H1 (cell line): ENCODE measurements at regions not wholly inside any gene's neighbourhood (a gene's known extent, or its start where the extent isn't known, plus 50 kb on each side); places are given as distances from the start of the nearest gene placed in this dataset.

ENCODE experiments used
- CTCF ChIA-PET: fragments of 300-600 bp; sonication (Branson Sonifier 250); formaldehyde crosslinking; loops from one replicate; lab custom pipeline; 2021; ENCODE audit not compliant: partially characterized antibody; lab: Charles Lee
- POLR2A ChIA-PET: fragments of 300-600 bp; sonication (Branson Sonifier 250); formaldehyde crosslinking; loops from one replicate; lab custom pipeline; 2021; ENCODE audit warnings: inconsistent platforms; ENCODE audit not compliant: partially characterized antibody; lab: Charles Lee
- DNase-seq, 2 experiments: peaks; one replicate each; pipeline versions ENCODE4 v3.0.0 to v3.0.0-alpha.2; 2010 to 2022; ENCODE audit warnings: low spot score in 2 of 2, low read depth in 1 of 2, mixed read lengths in 1 of 2
- FAIRE-seq: peaks from 2 replicates; lab custom pipeline; 2011; peaks lifted over from hg19 to GRCh38; lab: Jason Lieb, UNC
- H2AFZ ChIP-seq: 2 replicates; pipeline ENCODE4 v1.8.1; 2012; ENCODE audit warnings: low read length, inconsistent platforms
- H2AK5ac ChIP-seq: 2 replicates; pipeline ENCODE4 v1.6.1; 2013; ENCODE audit warnings: low read depth, low read length
- H2BK120ac ChIP-seq: replicated peaks from 2 replicates; pipeline ENCODE3; 2013; ENCODE audit warnings: low read depth, low read length, inconsistent platforms
- H2BK12ac ChIP-seq: 2 replicates; pipeline ENCODE4 v1.6.1; 2013; ENCODE audit warnings: low read depth, low read length
- H2BK15ac ChIP-seq: 2 replicates; pipeline ENCODE4 v1.6.1; 2013; ENCODE audit warnings: low read length
- H2BK20ac ChIP-seq: 2 replicates; pipeline ENCODE4 v1.6.1; 2013; ENCODE audit warnings: low read length
- H2BK5ac ChIP-seq: 2 replicates; pipeline ENCODE4 v1.6.1; 2013; ENCODE audit warnings: low read depth, low read length
- H3K14ac ChIP-seq: 2 replicates; pipeline ENCODE4 v1.6.1; 2013; ENCODE audit warnings: inconsistent platforms; ENCODE audit not compliant: insufficient read length
- H3K18ac ChIP-seq: 2 replicates; pipeline ENCODE4 v1.6.1; 2013; ENCODE audit warnings: low read length; ENCODE audit errors: extremely low read depth
- H3K23ac ChIP-seq: 2 replicates; pipeline ENCODE4 v1.6.1; 2013; ENCODE audit warnings: inconsistent platforms; ENCODE audit not compliant: insufficient read length
- H3K23me2 ChIP-seq: 2 replicates; pipeline ENCODE4 v1.6.1; 2013; ENCODE audit warnings: low read depth, low read length
- H3K27ac ChIP-seq: 2 replicates; pipeline ENCODE4 v1.6.1; 2011; ENCODE audit warnings: low read depth, low read length, inconsistent platforms
- H3K27me3 ChIP-seq, 4 experiments: replicated peaks in 1 of 4; 1 replicate in 1 of 4; 2 replicates in 3 of 4; pipeline versions ENCODE4 v1.6.1 to v1.8.1; 2011 to 2013; ENCODE audit warnings: low read length in 3 of 4, mild to moderate bottlenecking in 3 of 4, inconsistent platforms in 2 of 4, mixed read lengths in 2 of 4, moderate library complexity in 1 of 4; ENCODE audit not compliant: control insufficient read depth in 3 of 4, insufficient read depth in 3 of 4; ENCODE audit errors: extremely low read depth in 1 of 4
- H3K36me3 ChIP-seq, 4 experiments: 2 replicates each; pipeline versions ENCODE4 v1.6.1 to v1.8.1; 2011 to 2013; ENCODE audit warnings: mild to moderate bottlenecking in 4 of 4, low read length in 3 of 4, moderate library complexity in 2 of 4, control low read depth in 1 of 4, inconsistent platforms in 1 of 4; ENCODE audit not compliant: insufficient read depth in 4 of 4, control insufficient read depth in 2 of 4
- H3K4ac ChIP-seq: replicated peaks from 2 replicates; pipeline ENCODE3; 2013; ENCODE audit warnings: low read length, low read depth, mixed read lengths, inconsistent platforms; ENCODE audit not compliant: insufficient read length
- H3K4me1 ChIP-seq, 4 experiments: replicated peaks in 1 of 4; 1 replicate in 1 of 4; 2 replicates in 3 of 4; pipeline versions ENCODE4 v1.6.1 to v1.8.1; 2011 to 2013; ENCODE audit warnings: low read length in 3 of 4, inconsistent platforms in 2 of 4, mixed read lengths in 1 of 4; ENCODE audit not compliant: insufficient read depth in 4 of 4, control insufficient read depth in 3 of 4
- H3K4me2 ChIP-seq, 2 experiments: 2 replicates each; pipeline versions ENCODE4 v1.6.1 to v1.8.1; 2011 to 2013; ENCODE audit warnings: low read depth in 2 of 2, low read length in 2 of 2, control low read depth in 1 of 2, inconsistent platforms in 1 of 2, mild to moderate bottlenecking in 1 of 2; ENCODE audit not compliant: insufficient read depth in 1 of 2
- H3K4me3 ChIP-seq, 4 experiments: fragments of 200-600, 300-600 bp in 1 of 4; sonication (generic), shearing (Covaris generic), sonication (Bioruptor Twin) in 1 of 4; 2 replicates each; pipeline versions ENCODE4 v1.5.1 to v1.8.1; 2011 to 2016; ENCODE audit warnings: low read length in 4 of 4, low read depth in 3 of 4, control low read depth in 2 of 4, inconsistent platforms in 2 of 4, mild to moderate bottlenecking in 2 of 4, mixed read lengths in 1 of 4, moderate library complexity in 1 of 4; ENCODE audit not compliant: insufficient read depth in 2 of 4; ENCODE audit errors: extremely low read depth in 1 of 4
- H3K56ac ChIP-seq: replicated peaks from 2 replicates; pipeline ENCODE3; 2013; ENCODE audit warnings: low read depth, mild to moderate bottlenecking, mixed read lengths, low read length, inconsistent platforms; ENCODE audit not compliant: insufficient read length
- H3K79me1 ChIP-seq: 2 replicates; pipeline ENCODE4 v1.6.1; 2013; ENCODE audit warnings: low read depth, low read length, control low read depth
- H3K79me2 ChIP-seq, 2 experiments: 2 replicates each; pipeline versions ENCODE4 v1.6.1 to v1.8.1; 2012 to 2013; ENCODE audit warnings: low read length in 2 of 2, mild to moderate bottlenecking in 2 of 2, inconsistent platforms in 1 of 2; ENCODE audit not compliant: insufficient read depth in 2 of 2, control insufficient read depth in 1 of 2
- H3K9ac ChIP-seq, 4 experiments: replicated peaks in 1 of 4; 1 replicate in 1 of 4; 2 replicates in 3 of 4; pipeline versions ENCODE4 v1.6.1 to v1.8.1; 2011 to 2013; ENCODE audit warnings: low read depth in 3 of 4, low read length in 3 of 4, control low read depth in 2 of 4, mild to moderate bottlenecking in 2 of 4, moderate library complexity in 2 of 4, inconsistent platforms in 1 of 4; ENCODE audit errors: extremely low read depth in 1 of 4
- H3K9me3 ChIP-seq, 2 experiments: 2 replicates each; pipeline versions ENCODE4 v1.6.1 to v1.8.1; 2012 to 2013; ENCODE audit warnings: mild to moderate bottlenecking in 2 of 2, moderate library complexity in 2 of 2, control low read depth in 1 of 2, inconsistent platforms in 1 of 2, low read depth in 1 of 2, low read length in 1 of 2, mixed read lengths in 1 of 2; ENCODE audit not compliant: insufficient read depth in 2 of 2
- H4K20me1 ChIP-seq, 2 experiments: replicated peaks in 1 of 2; 2 replicates each; pipeline versions ENCODE3 to v1.8.1; 2011 to 2013; ENCODE audit warnings: inconsistent platforms in 2 of 2, low read length in 2 of 2, mild to moderate bottlenecking in 1 of 2; ENCODE audit not compliant: insufficient read depth in 2 of 2, control insufficient read depth in 1 of 2
- H4K5ac ChIP-seq: 2 replicates; pipeline ENCODE4 v1.6.1; 2013; ENCODE audit warnings: low read length, low read depth, mixed read lengths, inconsistent platforms; ENCODE audit not compliant: insufficient read length
- H4K8ac ChIP-seq: 2 replicates; pipeline ENCODE4 v1.8.0; 2013; ENCODE audit warnings: mild to moderate bottlenecking, moderate library complexity, low read length, inconsistent platforms; ENCODE audit not compliant: insufficient read depth; ENCODE audit errors: extremely low read depth
- H4K91ac ChIP-seq: replicated peaks from 2 replicates; pipeline ENCODE3; 2013; ENCODE audit warnings: low read length, mixed read lengths, inconsistent platforms; ENCODE audit not compliant: insufficient read length
- CHD1 ChIP-seq: IDR thresholded peaks from 2 replicates; pipeline ENCODE4 v1.6.1; 2012; ENCODE audit warnings: low read depth, low read length, improper control_type of control experiment
- CTBP2 ChIP-seq: IDR thresholded peaks from 2 replicates; pipeline ENCODE4 v1.7.0; 2011; ENCODE audit warnings: borderline replicate concordance, mild to moderate bottlenecking, moderate library complexity, mixed read lengths, low read length; ENCODE audit not compliant: insufficient read depth, insufficient read length
- EZH2 ChIP-seq: fragments of 200-600 bp; sonication (generic); IDR thresholded peaks from 2 replicates; pipeline ENCODE4 v1.7.1; 2012; ENCODE audit warnings: low read depth, mild to moderate bottlenecking, moderate library complexity, low read length, inconsistent platforms; ENCODE audit not compliant: severe bottlenecking
- FOSL1 ChIP-seq: IDR thresholded peaks from 2 replicates; pipeline ENCODE4 v1.6.1; 2011; ENCODE audit warnings: mild to moderate bottlenecking, low read depth, low read length, moderate library complexity; ENCODE audit not compliant: insufficient read depth
- HDAC2 ChIP-seq, 2 experiments: fragments of 300-600 bp in 1 of 2; sonication (generic) in 1 of 2; IDR thresholded peaks; 2 replicates each; pipeline ENCODE4 v1.6.1; 2011 to 2012; ENCODE audit warnings: low read depth in 2 of 2, low read length in 2 of 2, mild to moderate bottlenecking in 2 of 2, moderate library complexity in 2 of 2, borderline replicate concordance in 1 of 2, inconsistent platforms in 1 of 2
- JUN ChIP-seq: IDR thresholded peaks from 2 replicates; pipeline ENCODE4 v1.6.1; 2011; ENCODE audit warnings: low read depth, mild to moderate bottlenecking, improper control_type of control experiment, low read length
- JUND ChIP-seq: IDR thresholded peaks from 2 replicates; pipeline ENCODE4 v1.6.1; 2011; ENCODE audit warnings: mild to moderate bottlenecking, improper control_type of control experiment, low read length
- KDM1A ChIP-seq: fragments of 200-600, 300-600 bp; sonication (generic); IDR thresholded peaks from 2 replicates; pipeline ENCODE4 v1.7.1; 2016; ENCODE audit warnings: mild to moderate bottlenecking, low read length, borderline replicate concordance
- KDM4A ChIP-seq: IDR thresholded peaks from one replicate; pipeline ENCODE4 v1.7.1; 2012; ENCODE audit warnings: low read depth, mild to moderate bottlenecking, moderate library complexity, low read length, inconsistent platforms; ENCODE audit not compliant: severe bottlenecking
- MAFK ChIP-seq: IDR thresholded peaks from 2 replicates; pipeline ENCODE4 v1.6.1; 2012; ENCODE audit warnings: low read depth, mild to moderate bottlenecking, improper control_type of control experiment, low read length
- NRF1 ChIP-seq: IDR thresholded peaks from 2 replicates; pipeline ENCODE4 v1.6.1; 2011; ENCODE audit warnings: mild to moderate bottlenecking, low read depth, low read length, improper control_type of control experiment
- RBBP5 ChIP-seq: IDR thresholded peaks from 2 replicates; pipeline ENCODE4 v1.7.1; 2012; ENCODE audit warnings: low read depth, mild to moderate bottlenecking, inconsistent platforms, low read length, moderate library complexity, borderline replicate concordance
- SAP30 ChIP-seq: fragments of 300-600 bp; sonication (generic); IDR thresholded peaks from 2 replicates; pipeline ENCODE4 v1.7.1; 2012; ENCODE audit warnings: low read length, moderate library complexity, mild to moderate bottlenecking, inconsistent platforms; ENCODE audit not compliant: insufficient read depth, insufficient replicate concordance
- SP2 ChIP-seq: IDR thresholded peaks from 2 replicates; pipeline ENCODE4 v1.6.1; 2012; ENCODE audit warnings: mild to moderate bottlenecking, low read length, inconsistent platforms
- TCF12 ChIP-seq: IDR thresholded peaks from 2 replicates; pipeline ENCODE4 v1.6.1; 2011; ENCODE audit warnings: low read depth, mild to moderate bottlenecking, low read length
- WGBS, 2 experiments: shearing (Covaris generic) in 1 of 2; methylation state at CpG; one replicate each; pipeline versions ENCODE4 v1.1.6 to v1.1.7; 2013 to 2015; ENCODE audit warnings: low lambda C conversion rate in 2 of 2, mixed read lengths in 2 of 2, inconsistent platforms in 1 of 2, low coverage in 1 of 2, missing lambda C conversion rate in 1 of 2; ENCODE audit not compliant: insufficient replicate concordance in 2 of 2, insufficient coverage in 1 of 2, insufficient read length in 1 of 2; ENCODE audit errors: extremely low coverage in 1 of 2, missing lambda C conversion rate in 1 of 2; 5-methylcytosine and 5-hydroxymethylcytosine counted together

GRCh38 chr9:107896544-107896943 lies 407.0 kb upstream of the KLF4 start:
- no peak overlapping the region for H3K56ac ChIP-seq
- no peak overlapping the region for H3K4me2 ChIP-seq
- ChIA-PET POLR2A (interaction anchor here (0.7 kb wide), 1 partner anchor 205 kb away, joined by 3 read pairs; no protein-coding TSS in a partner anchor), CTCF (no interaction called here)
- no peaks in the 10 kb centered on the region for H3K36me3 ChIP-seq
- no peak overlapping the region for H2AFZ ChIP-seq
- no peak overlapping the region for H2BK20ac ChIP-seq
- H2BK15ac ChIP-seq, result no peak overlapping the region
- no peak overlapping the region for H3K27ac ChIP-seq
- no peak overlapping the region for H4K8ac ChIP-seq
- no peaks in the 10 kb centered on the region for H3K79me2 ChIP-seq
- no peak overlapping the region for H2BK5ac ChIP-seq
- H3K4ac ChIP-seq, result no peak overlapping the region
- FAIRE-seq, result no peak
- H3K14ac ChIP-seq, result no peak overlapping the region
- no peak overlapping the region for H2AK5ac ChIP-seq
- no peaks in the 10 kb centered on the region for H3K23me2 ChIP-seq
- H3K79me1 ChIP-seq, result no peaks in the 10 kb centered on the region
- 100% methylated on average over 1 of the region's 1 CpG; no CpG with 5 or more reads in 1 of the 2 experiments for WGBS, 2 experiments
- no peaks in the 10 kb centered on the region for H3K27me3 ChIP-seq
- H3K4me3 ChIP-seq, result no peak overlapping the region
- H4K5ac ChIP-seq, result no peak overlapping the region
- no peak overlapping the region for H3K18ac ChIP-seq
- H2BK120ac ChIP-seq, result no peak overlapping the region
- no peak overlapping the region for H2BK12ac ChIP-seq
- no peak overlapping the region for H4K91ac ChIP-seq
- TF ChIP-seq KDM4A, result no peak
- TF ChIP-seq EZH2, result no peak
- no peak for TF ChIP-seq JUND
- TF ChIP-seq SP2, result no peak
- TF ChIP-seq CTBP2, result no peak
- no peak for TF ChIP-seq TCF12
- TF ChIP-seq RBBP5, result no peak
- TF ChIP-seq FOSL1, result no peak
- no peak for TF ChIP-seq JUN
- no peak for TF ChIP-seq CHD1
- TF ChIP-seq HDAC2 (IDR thresholded peaks at IDR 0.05; ENCODE audit: borderline replicate concordance in 1 of 2, low read depth in 2 of 2, low read length in 2 of 2), result no peak
- no peak for TF ChIP-seq KDM1A
- TF ChIP-seq NRF1, result no peak
- no peak for TF ChIP-seq SAP30
- no peak for TF ChIP-seq MAFK
- DNase-seq, result no peak
- H3K9me3 ChIP-seq, result no peaks in the 10 kb centered on the region
- no peaks in the 10 kb centered on the region for H3K4me1 ChIP-seq
- H3K23ac ChIP-seq, result no peak overlapping the region
- H4K20me1 ChIP-seq, result no peaks in the 10 kb centered on the region
- no peak overlapping the region for H3K9ac ChIP-seq
